ENCODE measurements at regions not wholly inside any gene's neighbourhood (a gene's known extent, or its start where the extent isn't known, plus 50 kb on each side); places are given as distances from the start of the nearest gene placed in this dataset.
"Not testable (repeated sequence)": the region's sequence is repeated elsewhere in the genome, so short reads cannot be mapped to it uniquely, and the experiment has no call there.

- no peak for DNase-seq
Observed at GRCh38 chr2:226116346-226116745, 683.3 kb downstream of the IRS1 start.

GRCh38 chr2:226115832-226116200 is 683.8 kb downstream of the IRS1 start:
- no peak for DNase-seq

- no peak for DNase-seq
Observed at GRCh38 chr2:226115102-226115831, 684.4 kb downstream of the IRS1 start.

GRCh38 chr2:226114436-226114835 is 685.2 kb downstream of the IRS1 start:
- no peak for DNase-seq

GRCh38 chr2:226098861-226099745 is 699.6 kb downstream of the NYAP2 start:
- DNase-seq, result no peak

GRCh38 chr2:226095058-226095457 is 695.5 kb downstream of the NYAP2 start:
- DNase-seq, result no peak

- DNase-seq, result no peak
Observed at GRCh38 chr2:226093364-226093763, 693.9 kb downstream of the NYAP2 start.

GRCh38 chr2:226088366-226088674 is 688.8 kb downstream of the NYAP2 start:
- no peak for DNase-seq

- no peak for DNase-seq
Observed at GRCh38 chr2:226087505-226088365, 688.2 kb downstream of the NYAP2 start.

- DNase-seq, result no peak
Observed at GRCh38 chr2:226087051-226087450, 687.5 kb downstream of the NYAP2 start.

GRCh38 chr2:226086190-226086589 is 686.7 kb downstream of the NYAP2 start:
- no peak for DNase-seq

GRCh38 chr2:226085425-226085824 is 685.9 kb downstream of the NYAP2 start:
- not testable (repeated sequence) for DNase-seq

- no peak for DNase-seq
Observed at GRCh38 chr2:226080334-226080733, 680.8 kb downstream of the NYAP2 start.

GRCh38 chr2:226079671-226080181 is 680.2 kb downstream of the NYAP2 start:
- DNase-seq, result no peak

GRCh38 chr2:226079196-226079595 is 679.7 kb downstream of the NYAP2 start:
- no peak for DNase-seq

GRCh38 chr2:226078666-226079065 is 679.2 kb downstream of the NYAP2 start:
- DNase-seq, result no peak

- DNase-seq, result peak; percentile 11
Observed at GRCh38 chr2:226077841-226078240, 678.3 kb downstream of the NYAP2 start.

GRCh38 chr2:226077031-226077430 is 677.5 kb downstream of the NYAP2 start:
- DNase-seq, result no peak

- no peak for DNase-seq
Observed at GRCh38 chr2:226076529-226076928, 677.0 kb downstream of the NYAP2 start.

- no peak for DNase-seq
Observed at GRCh38 chr2:226074391-226074790, 674.9 kb downstream of the NYAP2 start.

GRCh38 chr2:226073496-226074160 is 674.1 kb downstream of the NYAP2 start:
- DNase-seq, result no peak

- no peak for DNase-seq
Observed at GRCh38 chr2:226066873-226067272, 667.4 kb downstream of the NYAP2 start.

GRCh38 chr2:226066391-226066790 is 666.9 kb downstream of the NYAP2 start:
- no peak for DNase-seq
